ENCODE measurements at regions not wholly inside any gene's neighbourhood (a gene's known extent, or its start where the extent isn't known, plus 50 kb on each side); places are given as distances from the start of the nearest gene placed in this dataset.
A peak's percentile ranks its signal among the peaks of the same experiment; 100 is the strongest.

- DNase-seq (ENCODE audit: low read depth) = no peak
Measured at GRCh38 chrX:87727620-87728019, 210.0 kb downstream of the KLHL4 start.

GRCh38 chrX:87728024-87728423 is 210.4 kb downstream of the KLHL4 start:
- no peak for DNase-seq (ENCODE audit: low read depth)

- DNase-seq (ENCODE audit: low read depth) = no peak
Measured at GRCh38 chrX:87728459-87728858, 210.9 kb downstream of the KLHL4 start.

GRCh38 chrX:87732133-87732532 is 214.5 kb downstream of the KLHL4 start:
- no peak for DNase-seq (ENCODE audit: low read depth)

- DNase-seq (ENCODE audit: low read depth) = no peak
Measured at GRCh38 chrX:87736576-87736975, 219.0 kb downstream of the KLHL4 start.

GRCh38 chrX:87744391-87744790 is 226.8 kb downstream of the KLHL4 start:
- no peak for DNase-seq (ENCODE audit: low read depth)

- DNase-seq (ENCODE audit: low read depth) = no peak
Measured at GRCh38 chrX:87755493-87755892, 237.9 kb downstream of the KLHL4 start.

- no peak for DNase-seq (ENCODE audit: low read depth)
Measured at GRCh38 chrX:87788976-87789375, 271.4 kb downstream of the KLHL4 start.

GRCh38 chrX:87798039-87798438 is 280.4 kb downstream of the KLHL4 start:
- no peak for DNase-seq (ENCODE audit: low read depth)

GRCh38 chrX:87805829-87806490 is 288.4 kb downstream of the KLHL4 start:
- DNase-seq (ENCODE audit: low read depth) = no peak

- DNase-seq (ENCODE audit: low read depth) = no peak
Measured at GRCh38 chrX:87808576-87809243, 291.1 kb downstream of the KLHL4 start.

- no peak for DNase-seq (ENCODE audit: low read depth)
Measured at GRCh38 chrX:87813566-87813965, 296.0 kb downstream of the KLHL4 start.

- DNase-seq (ENCODE audit: low read depth) = no peak
Measured at GRCh38 chrX:87846956-87847355, 329.4 kb downstream of the KLHL4 start.

- DNase-seq (ENCODE audit: low read depth) = no peak
Measured at GRCh38 chrX:87873347-87873941, 355.8 kb downstream of the KLHL4 start.

- DNase-seq (ENCODE audit: low read depth) = no peak
Measured at GRCh38 chrX:87874043-87874442, 356.4 kb downstream of the KLHL4 start.

- DNase-seq (ENCODE audit: low read depth) = no peak
Measured at GRCh38 chrX:87878926-87879325, 361.3 kb downstream of the KLHL4 start.

- no peak for DNase-seq (ENCODE audit: low read depth)
Measured at GRCh38 chrX:87890437-87890836, 372.8 kb downstream of the KLHL4 start.

- DNase-seq (ENCODE audit: low read depth) = no peak
Measured at GRCh38 chrX:87895421-87895820, 377.8 kb downstream of the KLHL4 start.

GRCh38 chrX:87896057-87896456 is 378.5 kb downstream of the KLHL4 start:
- DNase-seq (ENCODE audit: low read depth) = no peak

GRCh38 chrX:87900320-87900908 is 382.8 kb downstream of the KLHL4 start:
- peak; percentile 14 for DNase-seq (ENCODE audit: low read depth)

- DNase-seq (ENCODE audit: low read depth) = no peak
Measured at GRCh38 chrX:87901060-87901459, 383.5 kb downstream of the KLHL4 start.

GRCh38 chrX:87914726-87915125 is 397.1 kb downstream of the KLHL4 start:
- DNase-seq (ENCODE audit: low read depth) = no peak

GRCh38 chrX:87924619-87925018 is 407.0 kb downstream of the KLHL4 start:
- no peak for DNase-seq (ENCODE audit: low read depth)

All from HS-5 (cell line).